ENCODE measurements at regions not wholly inside any gene's neighbourhood (a gene's known extent, or its start where the extent isn't known, plus 50 kb on each side); places are given as distances from the start of the nearest gene placed in this dataset.

DNA sequence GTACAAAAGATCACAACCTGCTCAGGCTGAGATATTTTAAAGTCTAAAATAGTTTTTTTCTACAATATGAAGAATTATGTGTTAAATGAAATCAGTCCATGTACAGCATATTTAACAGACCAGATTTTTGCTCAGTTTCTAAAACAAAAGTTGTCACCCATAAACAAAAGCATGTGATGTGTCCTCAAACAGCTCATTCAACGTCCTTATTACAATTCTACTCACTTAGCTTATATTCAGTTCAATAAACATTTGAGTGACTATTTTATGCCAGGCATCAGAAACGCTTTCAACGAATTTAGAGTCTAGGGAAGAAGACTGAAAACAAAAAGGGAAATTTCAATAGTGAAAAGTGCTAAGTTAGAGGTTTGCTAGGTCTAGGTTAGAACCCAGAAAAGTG lies 457.3 kb upstream of the SEMA3A start:
- DNase-seq = no peak
- H3K27ac Mint-ChIP-seq = peak overlapping the region; percentile 32; the same call in 1 of the 2 replicates
- TF ChIP-seq, protein P1, sequence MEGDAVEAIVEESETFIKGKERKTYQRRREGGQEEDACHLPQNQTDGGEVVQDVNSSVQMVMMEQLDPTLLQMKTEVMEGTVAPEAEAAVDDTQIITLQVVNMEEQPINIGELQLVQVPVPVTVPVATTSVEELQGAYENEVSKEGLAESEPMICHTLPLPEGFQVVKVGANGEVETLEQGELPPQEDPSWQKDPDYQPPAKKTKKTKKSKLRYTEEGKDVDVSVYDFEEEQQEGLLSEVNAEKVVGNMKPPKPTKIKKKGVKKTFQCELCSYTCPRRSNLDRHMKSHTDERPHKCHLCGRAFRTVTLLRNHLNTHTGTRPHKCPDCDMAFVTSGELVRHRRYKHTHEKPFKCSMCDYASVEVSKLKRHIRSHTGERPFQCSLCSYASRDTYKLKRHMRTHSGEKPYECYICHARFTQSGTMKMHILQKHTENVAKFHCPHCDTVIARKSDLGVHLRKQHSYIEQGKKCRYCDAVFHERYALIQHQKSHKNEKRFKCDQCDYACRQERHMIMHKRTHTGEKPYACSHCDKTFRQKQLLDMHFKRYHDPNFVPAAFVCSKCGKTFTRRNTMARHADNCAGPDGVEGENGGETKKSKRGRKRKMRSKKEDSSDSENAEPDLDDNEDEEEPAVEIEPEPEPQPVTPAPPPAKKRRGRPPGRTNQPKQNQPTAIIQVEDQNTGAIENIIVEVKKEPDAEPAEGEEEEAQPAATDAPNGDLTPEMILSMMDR (IDR thresholded peaks at IDR 0.05) = no peak
- no peaks in the 10 kb centered on the region for H3K9me3 Mint-ChIP-seq
- no peaks in the 10 kb centered on the region for H3K27me3 Mint-ChIP-seq (ENCODE audit: insufficient read depth)
- H3K4me1 Mint-ChIP-seq (ENCODE audit: low read depth) = peaks cover 44% of the 10 kb centered on the region
- no peak overlapping the region for H3K4me3 Mint-ChIP-seq
- peaks cover 10% of the 10 kb centered on the region; the same call in 1 of the 2 replicates for H3K36me3 Mint-ChIP-seq (ENCODE audit: low read depth)

GRCh38 chr7:84647797-84648757 lies 453.5 kb upstream of the SEMA3A start:
- Mint-ChIP-seq H3K36me3 (ENCODE audit: low read depth) (peaks cover 15% of the 10 kb centered on the region), H3K4me1 (ENCODE audit: low read depth) (peaks cover 63% of the 10 kb centered on the region), H3K9me3 (no peaks in the 10 kb centered on the region), H3K27ac (peak overlapping the region; percentile 76), H3K27me3 (ENCODE audit: insufficient read depth) (no peaks in the 10 kb centered on the region), H3K4me3 (peak overlapping the region; percentile 17)
- DNase-seq = peak; percentile 81
- TF ChIP-seq, protein P1 (IDR thresholded peaks at IDR 0.05) = no peak

- TF ChIP-seq, protein P1 (IDR thresholded peaks at IDR 0.05) = no peak
- Mint-ChIP-seq H3K4me3 (no peak overlapping the region), H3K27ac (no peak overlapping the region), H3K27me3 (ENCODE audit: insufficient read depth) (no peaks in the 10 kb centered on the region), H3K4me1 (ENCODE audit: low read depth) (peaks cover 58% of the 10 kb centered on the region), H3K9me3 (no peaks in the 10 kb centered on the region), H3K36me3 (ENCODE audit: low read depth) (peaks cover 10% of the 10 kb centered on the region)
- no peak for DNase-seq
Measured at GRCh38 chr7:84642611-84643010, 448.0 kb upstream of the SEMA3A start.

DNA sequence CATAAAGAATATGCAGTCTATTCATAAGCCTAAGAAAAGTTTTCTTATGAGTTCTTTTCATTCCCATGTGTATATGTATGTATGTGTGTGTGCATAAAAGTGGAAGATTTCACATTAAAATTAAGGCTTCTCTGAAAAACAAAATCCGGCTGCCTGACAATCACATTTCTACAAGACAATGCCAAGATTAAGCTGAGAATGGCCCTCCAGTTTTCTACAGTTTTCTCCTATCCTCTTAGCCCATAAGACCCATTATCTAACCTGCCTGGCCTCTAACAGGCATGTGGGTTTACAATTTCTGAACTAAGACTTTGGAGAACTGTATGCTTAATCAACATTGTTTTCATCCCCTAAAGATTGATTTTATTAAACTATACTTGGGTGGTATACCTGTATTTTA lies 446.0 kb upstream of the SEMA3A start:
- H3K9me3 Mint-ChIP-seq = peaks cover 11% of the 10 kb centered on the region
- peaks cover 29% of the 10 kb centered on the region for H3K36me3 Mint-ChIP-seq (ENCODE audit: low read depth)
- no peak for DNase-seq
- TF ChIP-seq, protein P1 (IDR thresholded peaks at IDR 0.05) = no peak
- H3K27me3 Mint-ChIP-seq (ENCODE audit: insufficient read depth) = no peaks in the 10 kb centered on the region
- no peak overlapping the region for H3K27ac Mint-ChIP-seq
- peaks cover 67% of the 10 kb centered on the region for H3K4me1 Mint-ChIP-seq (ENCODE audit: low read depth)
- H3K4me3 Mint-ChIP-seq = no peak overlapping the region

- TF ChIP-seq, protein P1 (IDR thresholded peaks at IDR 0.05) = no peak
- DNase-seq = no peak
- H3K4me3 Mint-ChIP-seq = no peak overlapping the region
- peaks cover 48% of the 10 kb centered on the region for H3K36me3 Mint-ChIP-seq (ENCODE audit: low read depth)
- H3K27ac Mint-ChIP-seq = peak overlapping the region; percentile 86
- H3K9me3 Mint-ChIP-seq = peaks cover 25% of the 10 kb centered on the region
- no peaks in the 10 kb centered on the region for H3K27me3 Mint-ChIP-seq (ENCODE audit: insufficient read depth)
- peaks cover 74% of the 10 kb centered on the region for H3K4me1 Mint-ChIP-seq (ENCODE audit: low read depth)
Measured at GRCh38 chr7:84638339-84638697, 443.7 kb upstream of the SEMA3A start.

Data from HFFc6 (cell line).